ENCODE measurements at regions not wholly inside any gene's neighbourhood (a gene's known extent, or its start where the extent isn't known, plus 50 kb on each side); places are given as distances from the start of the nearest gene placed in this dataset.
"Not testable (repeated sequence)": the region's sequence is repeated elsewhere in the genome, so short reads cannot be mapped to it uniquely, and the experiment has no call there.

GRCh38 chr11:57920971-57921370 lies 102.7 kb upstream of the OR9Q1 start:
- DNase-seq = no peak

GRCh38 chr11:57932105-57932504 lies 91.6 kb upstream of the OR9Q1 start:
- no peak for DNase-seq

- DNase-seq = no peak
Observed at GRCh38 chr11:57935402-57936049, 88.2 kb upstream of the OR9Q1 start.

- DNase-seq = no peak
Observed at GRCh38 chr11:57936050-57936418, 87.6 kb upstream of the OR9Q1 start.

- DNase-seq = no peak
Observed at GRCh38 chr11:57937431-57937830, 86.2 kb upstream of the OR9Q1 start.

- DNase-seq = no peak
Observed at GRCh38 chr11:57938351-57938750, 85.3 kb upstream of the OR9Q1 start.

- no peak for DNase-seq
Observed at GRCh38 chr11:57940044-57940756, 83.5 kb upstream of the OR9Q1 start.

GRCh38 chr11:57941875-57942274 lies 81.8 kb upstream of the OR9Q1 start:
- no peak for DNase-seq

- no peak for DNase-seq
Observed at GRCh38 chr11:57942808-57943207, 80.9 kb upstream of the OR9Q1 start.

- DNase-seq = not testable (repeated sequence)
Observed at GRCh38 chr11:57943766-57944165, 79.9 kb upstream of the OR9Q1 start.

GRCh38 chr11:57946628-57947027 lies 77.1 kb upstream of the OR9Q1 start:
- no peak for DNase-seq

GRCh38 chr11:57964660-57965059 lies 59.0 kb upstream of the OR9Q1 start:
- DNase-seq = no peak

- no peak for DNase-seq
Observed at GRCh38 chr11:57971272-57972012, 52.2 kb upstream of the OR9Q1 start.

- no peak for DNase-seq
Observed at GRCh38 chr11:57972013-57972367, 51.7 kb upstream of the OR9Q1 start.
